ENCODE measurements at regions not wholly inside any gene's neighbourhood (a gene's known extent, or its start where the extent isn't known, plus 50 kb on each side); places are given as distances from the start of the nearest gene placed in this dataset.

DNA sequence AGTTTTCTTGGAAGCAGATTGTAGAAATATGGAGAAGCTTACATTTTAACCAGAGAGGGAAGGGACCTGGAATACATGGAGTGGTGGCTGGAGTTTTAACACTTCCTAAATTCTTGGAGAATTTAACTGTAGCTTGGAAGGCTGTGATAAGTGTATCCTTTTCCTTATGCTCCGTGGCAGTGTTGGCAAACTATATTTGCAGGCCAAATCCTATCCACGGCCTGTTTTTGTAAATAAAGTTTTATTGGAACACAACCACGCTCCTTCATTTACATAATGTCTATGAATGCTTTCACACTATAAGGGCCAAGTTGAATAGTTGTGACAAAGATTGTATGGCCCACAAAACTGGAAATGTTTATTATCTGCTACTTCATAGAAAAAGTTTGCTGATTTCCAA is 110.6 kb upstream of the MIR17HG start:
- DNase-seq: no peak
- H3K36me3 ChIP-seq (ENCODE audit: low read depth): no peaks in the 10 kb centered on the region
- TF ChIP-seq, protein P1, sequence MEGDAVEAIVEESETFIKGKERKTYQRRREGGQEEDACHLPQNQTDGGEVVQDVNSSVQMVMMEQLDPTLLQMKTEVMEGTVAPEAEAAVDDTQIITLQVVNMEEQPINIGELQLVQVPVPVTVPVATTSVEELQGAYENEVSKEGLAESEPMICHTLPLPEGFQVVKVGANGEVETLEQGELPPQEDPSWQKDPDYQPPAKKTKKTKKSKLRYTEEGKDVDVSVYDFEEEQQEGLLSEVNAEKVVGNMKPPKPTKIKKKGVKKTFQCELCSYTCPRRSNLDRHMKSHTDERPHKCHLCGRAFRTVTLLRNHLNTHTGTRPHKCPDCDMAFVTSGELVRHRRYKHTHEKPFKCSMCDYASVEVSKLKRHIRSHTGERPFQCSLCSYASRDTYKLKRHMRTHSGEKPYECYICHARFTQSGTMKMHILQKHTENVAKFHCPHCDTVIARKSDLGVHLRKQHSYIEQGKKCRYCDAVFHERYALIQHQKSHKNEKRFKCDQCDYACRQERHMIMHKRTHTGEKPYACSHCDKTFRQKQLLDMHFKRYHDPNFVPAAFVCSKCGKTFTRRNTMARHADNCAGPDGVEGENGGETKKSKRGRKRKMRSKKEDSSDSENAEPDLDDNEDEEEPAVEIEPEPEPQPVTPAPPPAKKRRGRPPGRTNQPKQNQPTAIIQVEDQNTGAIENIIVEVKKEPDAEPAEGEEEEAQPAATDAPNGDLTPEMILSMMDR (IDR thresholded peaks at IDR 0.05): no peak
- intact Hi-C loops (cut with DNase I, micrococcal nuclease): no loop called here
- H3K9me3 ChIP-seq: no peaks in the 10 kb centered on the region
- no peak overlapping the region for H3K4me3 ChIP-seq
- no peaks in the 10 kb centered on the region for H3K4me1 ChIP-seq (ENCODE audit: low read depth)
- ATAC-seq: no peak

DNA sequence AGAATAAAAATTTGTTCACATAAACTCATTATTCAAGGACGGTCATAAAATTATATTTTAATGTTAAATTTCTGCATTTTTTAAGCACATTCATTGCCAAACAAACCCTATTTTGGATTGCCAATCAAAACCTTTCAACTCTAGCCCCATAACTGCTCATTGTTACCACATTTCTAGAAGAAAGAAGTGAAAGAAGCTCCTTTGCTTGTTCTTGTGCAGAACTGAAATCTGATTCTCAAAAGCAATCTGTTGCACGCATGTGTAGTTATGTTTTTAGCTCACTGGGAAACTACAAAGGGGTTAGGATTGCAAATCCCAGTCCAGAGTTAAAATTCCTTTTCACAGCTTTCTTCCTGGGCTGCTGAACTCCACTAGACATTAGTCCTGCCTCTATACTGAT is 109.5 kb upstream of the MIR17HG start:
- no peaks in the 10 kb centered on the region for H3K9me3 ChIP-seq
- no peaks in the 10 kb centered on the region for H3K36me3 ChIP-seq (ENCODE audit: low read depth)
- TF ChIP-seq, protein P1 (IDR thresholded peaks at IDR 0.05): no peak
- H3K4me1 ChIP-seq (ENCODE audit: low read depth): no peaks in the 10 kb centered on the region
- H3K4me3 ChIP-seq: no peak overlapping the region
- no peak for DNase-seq
- no peak for ATAC-seq
- intact Hi-C loops (cut with DNase I, micrococcal nuclease): no loop called here

DNA sequence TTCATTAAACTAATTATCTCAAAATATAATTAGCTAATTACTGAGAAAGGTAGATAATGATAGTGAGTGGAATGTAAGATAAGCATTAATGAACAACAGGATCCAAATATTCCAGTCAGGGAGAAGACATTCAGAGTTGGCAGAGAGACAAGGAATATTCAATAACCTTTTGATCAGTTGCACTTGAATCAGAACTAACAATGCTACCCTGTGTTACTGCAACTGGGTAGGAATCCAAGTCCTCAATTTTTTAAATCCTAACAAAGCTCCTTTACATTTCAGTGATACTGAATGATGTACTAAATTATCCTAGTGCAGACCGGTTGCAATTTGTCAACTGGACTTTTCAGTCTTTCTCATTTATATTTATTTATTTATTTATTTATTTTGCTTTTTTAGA is 107.1 kb upstream of the MIR17HG start:
- TF ChIP-seq, protein P1 (IDR thresholded peaks at IDR 0.05): no peak
- H3K4me1 ChIP-seq (ENCODE audit: low read depth): no peaks in the 10 kb centered on the region
- ATAC-seq: no peak
- no peak overlapping the region for H3K4me3 ChIP-seq
- intact Hi-C loops (cut with DNase I, micrococcal nuclease): loop anchor here in 1 of 2 donors (10.0 kb wide), 1 partner anchor 106 kb away; no protein-coding TSS in a partner anchor
- no peaks in the 10 kb centered on the region for H3K36me3 ChIP-seq (ENCODE audit: low read depth)
- DNase-seq: no peak
- no peaks in the 10 kb centered on the region for H3K9me3 ChIP-seq

DNA sequence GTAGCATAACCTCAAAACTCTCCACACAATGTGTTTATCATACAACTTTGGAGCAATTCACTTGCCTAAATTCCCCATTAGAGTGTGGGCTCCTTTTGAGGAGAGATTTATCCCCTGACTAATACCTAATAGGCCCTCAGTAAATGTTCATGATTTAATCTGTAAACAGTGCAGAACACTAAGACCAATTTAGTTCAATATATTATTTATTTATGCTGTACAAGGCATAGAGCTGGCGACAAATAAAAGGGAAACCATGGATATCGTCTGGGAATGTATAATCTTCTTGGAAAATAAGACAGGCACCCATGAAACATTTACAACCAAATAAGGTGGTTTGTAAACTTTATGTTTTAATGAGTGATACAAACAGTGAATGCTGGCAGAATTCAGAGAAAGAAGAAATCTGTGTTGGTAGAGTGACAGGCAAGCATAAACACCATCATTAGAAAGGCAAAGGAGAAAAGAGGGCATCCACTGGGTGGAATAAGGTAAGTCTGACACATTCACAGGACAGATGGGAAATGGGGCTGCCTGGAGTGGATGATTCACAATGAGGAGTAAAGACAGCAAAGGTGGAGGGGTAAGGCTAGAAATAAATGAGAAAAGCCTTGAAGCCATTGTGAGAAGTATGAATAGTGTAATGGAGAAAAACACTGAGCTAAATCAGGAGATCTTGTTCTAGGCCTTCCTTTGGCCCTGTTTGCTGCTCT is 106.1 kb upstream of the MIR17HG start:
- Histone ChIP-seq H3K4me3 (no peak overlapping the region), H3K36me3 (ENCODE audit: low read depth) (no peaks in the 10 kb centered on the region), H3K4me1 (ENCODE audit: low read depth) (no peaks in the 10 kb centered on the region), H3K9me3 (no peaks in the 10 kb centered on the region)
- DNase-seq (no peak), ATAC-seq (no peak)
- intact Hi-C loops (cut with DNase I, micrococcal nuclease): loop anchor here in 1 of 2 donors (10.0 kb wide), 1 partner anchor 107 kb away; no protein-coding TSS in a partner anchor
- TF ChIP-seq, protein P1 (IDR thresholded peaks at IDR 0.05): no peak

DNA sequence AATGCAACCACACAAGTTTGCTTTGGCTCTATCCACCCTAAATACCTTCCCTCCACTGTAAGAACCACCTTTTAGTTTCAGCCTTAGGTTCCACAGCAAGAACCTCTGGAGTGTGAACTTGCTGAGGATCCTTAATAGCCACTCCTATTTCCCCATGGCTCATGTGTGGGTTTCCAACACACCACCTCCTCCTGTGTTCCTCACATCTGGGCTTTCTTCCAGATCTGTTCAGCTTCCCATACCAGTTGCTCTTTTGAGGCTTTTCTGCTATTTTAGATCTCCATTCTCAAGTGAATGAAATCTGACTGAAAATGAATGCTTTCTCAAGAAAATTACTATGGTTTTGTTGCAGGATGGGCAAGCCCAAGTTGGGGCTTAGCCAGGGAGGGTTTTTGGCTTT is 104.8 kb upstream of the MIR17HG start:
- H3K4me1 ChIP-seq (ENCODE audit: low read depth): no peaks in the 10 kb centered on the region
- TF ChIP-seq, protein P1 (IDR thresholded peaks at IDR 0.05): no peak
- intact Hi-C loops (cut with DNase I, micrococcal nuclease): loop anchor here in 1 of 2 donors (10.0 kb wide), 1 partner anchor 108 kb away; no protein-coding TSS in a partner anchor

More for the DNA sequence above, 104.8 kb upstream of the MIR17HG start:
- ATAC-seq (no peak), DNase-seq (no peak)
- no peaks in the 10 kb centered on the region for H3K36me3 ChIP-seq (ENCODE audit: low read depth)
- H3K4me3 ChIP-seq: no peak overlapping the region
- no peaks in the 10 kb centered on the region for H3K9me3 ChIP-seq
